Activated CD4-positive, alpha-beta T cell treated with anti-CD3 and anti-CD28 coated beads, Interleukin-2, amount 10 ng/mL, durations not matched to agents 24 days and 14 days (primary cell): ENCODE measurements at regions not wholly inside any gene's neighbourhood (a gene's known extent, or its start where the extent isn't known, plus 50 kb on each side); places are given as distances from the start of the nearest gene placed in this dataset.

Experiments used
- DNase-seq: peaks from one replicate; pipeline ENCODE4 v3.0.0; 2022
- H3K27ac Mint-ChIP-seq: one replicate; pipeline ENCODE4 v1.8.0; 2022; ENCODE audit warnings: mild to moderate bottlenecking, mixed read lengths
- H3K27me3 Mint-ChIP-seq: one replicate; pipeline ENCODE4 v1.8.0; 2022; ENCODE audit warnings: mixed read lengths
- H3K36me3 Mint-ChIP-seq: one replicate; pipeline ENCODE4 v1.8.0; 2022; ENCODE audit warnings: low read depth, mild to moderate bottlenecking, mixed read lengths
- H3K4me1 Mint-ChIP-seq: one replicate; pipeline ENCODE4 v1.8.0; 2021; ENCODE audit warnings: mixed read lengths
- H3K4me3 Mint-ChIP-seq: one replicate; pipeline ENCODE4 v1.8.0; 2022; ENCODE audit warnings: mild to moderate bottlenecking, moderate library complexity, mixed read lengths
- H3K9me3 Mint-ChIP-seq: one replicate; pipeline ENCODE4 v1.8.0; 2021; ENCODE audit warnings: mixed read lengths
- intact Hi-C: fragments of 100-400 bp; cut with micrococcal nuclease; formaldehyde crosslinking; loops from one replicate; pipeline ENCODE4 v1.15.1; 2023

DNA sequence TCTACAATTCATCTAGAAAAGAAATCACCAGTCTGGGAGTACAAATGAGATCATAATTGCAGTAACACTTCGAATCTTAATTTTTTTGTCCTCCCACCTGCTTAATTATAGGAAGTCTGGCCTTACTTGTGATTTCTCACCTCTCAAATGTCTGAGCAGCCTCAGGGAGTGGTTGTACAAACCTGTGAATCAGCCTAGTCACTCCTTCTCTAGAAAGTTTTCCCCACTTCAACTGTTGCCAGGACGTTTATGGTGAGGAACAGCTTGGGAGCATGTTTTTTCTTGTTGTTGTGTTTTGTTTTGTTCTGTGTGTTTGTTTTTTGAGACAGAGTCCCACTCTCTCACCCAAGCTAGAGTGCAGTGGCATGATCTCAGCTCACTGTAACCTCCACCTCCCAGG lies 50.3 kb upstream of the CLDN10 start:
- H3K36me3 Mint-ChIP-seq = no peaks in the 10 kb centered on the region
- H3K27me3 Mint-ChIP-seq = no peaks in the 10 kb centered on the region
- DNase-seq = no peak
- no peaks in the 10 kb centered on the region for H3K9me3 Mint-ChIP-seq
- no peak overlapping the region for H3K27ac Mint-ChIP-seq
- H3K4me1 Mint-ChIP-seq = no peaks in the 10 kb centered on the region
- intact Hi-C loops = no loop called here
- H3K4me3 Mint-ChIP-seq = no peak overlapping the region
